Stimulated activated CD4-positive, alpha-beta T cell treated with anti-CD3 and anti-CD28 coated beads, TNF-alpha, amount 100 ng/mL, for 48 hours (primary cell): ENCODE measurements at regions not wholly inside any gene's neighbourhood (a gene's known extent, or its start where the extent isn't known, plus 50 kb on each side); places are given as distances from the start of the nearest gene placed in this dataset.

ENCODE experiments used
- DNase-seq, 3 donors: peaks; one replicate each; pipeline ENCODE4 v3.0.0-alpha.2; 2020; ENCODE audit warnings: low read depth in 3 of 3

DNA sequence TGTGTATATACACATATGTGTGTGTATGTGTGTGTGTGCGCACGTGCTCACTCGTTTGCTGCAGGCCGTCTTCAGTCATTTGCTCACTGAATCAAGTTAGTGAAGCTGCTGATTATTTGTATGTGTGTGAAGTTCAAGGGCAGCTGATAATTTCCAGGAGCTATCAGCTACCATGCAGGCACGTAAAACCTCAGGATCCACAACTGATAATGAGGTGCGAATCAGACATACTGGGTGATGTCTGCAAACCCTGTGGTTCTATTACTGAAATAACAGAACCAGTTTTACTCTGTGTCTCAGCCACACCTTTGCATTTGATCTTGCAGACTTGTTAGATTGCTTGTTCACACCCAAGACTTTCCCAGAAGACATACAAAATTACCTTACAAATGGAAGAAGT lies 257.6 kb downstream of the TAF11L14 start:
- no peak for DNase-seq

GRCh38 chr5:17893026-17893635 lies 258.9 kb downstream of the TAF11L14 start:
- no peak for DNase-seq

- no peak for DNase-seq
These were observed 261.2 kb downstream of the TAF11L14 start for GRCh38 chr5:17895288-17896033.

DNA sequence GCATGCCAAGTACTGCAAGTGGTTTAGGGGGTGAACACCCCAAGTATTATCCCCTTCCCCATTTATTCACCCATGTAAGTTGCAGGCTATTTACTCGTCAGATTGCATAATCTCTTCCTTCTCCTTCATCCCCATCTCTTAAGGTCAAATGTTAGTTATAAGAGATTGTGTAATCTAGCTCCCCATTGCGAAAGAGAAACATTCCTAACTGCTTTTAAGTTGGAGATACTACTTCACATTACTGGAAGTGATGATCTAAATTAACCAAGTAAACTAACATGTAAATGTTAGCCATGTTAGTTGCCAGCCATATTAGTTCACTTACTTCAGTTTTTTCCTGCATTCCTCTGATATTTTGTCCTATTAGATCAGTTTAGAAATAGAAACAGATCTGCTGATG lies 262.3 kb downstream of the TAF11L14 start:
- DNase-seq = no peak

DNA sequence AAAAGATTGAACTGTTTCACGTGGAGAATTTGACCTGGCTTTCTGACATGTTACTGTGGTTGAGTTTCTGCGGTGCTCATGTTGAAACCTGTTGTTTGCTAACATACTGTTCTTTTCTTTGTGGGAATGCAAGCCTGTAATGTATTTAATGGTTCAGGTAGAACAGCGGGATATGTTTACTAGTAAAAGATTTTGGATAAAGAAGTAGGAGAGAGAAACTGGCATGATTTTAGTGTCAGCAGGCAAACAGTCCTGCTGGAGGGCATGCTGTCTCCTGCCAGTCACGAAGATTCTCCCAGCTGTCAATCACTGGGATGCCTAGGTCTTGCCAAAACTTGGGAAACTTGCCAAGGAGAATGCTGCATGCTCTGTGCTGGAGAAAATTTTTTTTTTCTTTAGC lies 263.5 kb downstream of the TAF11L14 start:
- no peak for DNase-seq

- DNase-seq = no peak
These were observed 264.5 kb downstream of the TAF11L14 start for GRCh38 chr5:17898766-17899165.

GRCh38 chr5:17907094-17907493 lies 272.8 kb downstream of the TAF11L14 start:
- DNase-seq = no peak

GRCh38 chr5:17910318-17910717 lies 276.1 kb downstream of the TAF11L14 start:
- DNase-seq = no peak

DNA sequence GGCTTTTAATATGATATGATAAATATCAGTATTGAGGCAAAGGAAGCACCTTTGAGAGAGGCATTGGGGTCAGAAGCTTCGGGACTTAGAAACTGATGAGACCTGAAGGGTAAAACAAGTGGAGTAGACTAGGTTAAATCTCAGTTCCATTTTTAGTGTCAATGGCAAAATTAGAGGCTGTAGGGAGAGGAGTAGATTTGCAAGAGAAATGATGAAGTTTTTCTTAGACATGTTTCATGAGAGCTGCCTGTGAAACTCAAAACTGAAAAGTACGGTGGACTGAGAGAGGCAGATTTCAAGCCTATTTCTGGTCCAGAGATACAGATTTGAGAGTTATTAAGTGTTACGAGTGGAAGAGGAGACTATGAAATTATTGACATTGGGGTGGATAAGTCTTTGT lies 278.5 kb downstream of the TAF11L14 start:
- DNase-seq = no peak

DNA sequence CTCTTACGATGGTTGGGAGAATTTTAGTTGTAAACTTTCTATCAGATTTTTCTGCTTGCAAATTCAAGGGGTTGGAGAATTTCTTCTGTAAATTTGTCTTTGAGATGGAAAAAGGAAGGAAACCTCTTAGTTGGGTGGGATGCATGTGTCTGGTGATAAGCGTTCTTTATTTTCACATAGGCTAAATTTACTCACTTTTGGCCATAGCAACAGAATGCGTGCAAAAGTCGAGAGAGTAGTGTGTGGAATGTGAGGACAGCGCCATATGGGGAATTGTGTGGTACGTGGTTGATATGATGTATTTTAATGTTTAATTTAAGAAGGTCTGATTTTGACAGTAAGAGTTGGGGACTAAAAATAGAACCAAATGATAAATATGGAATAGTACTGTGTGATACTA lies 282.2 kb downstream of the TAF11L14 start:
- DNase-seq = no peak

GRCh38 chr5:17917465-17917864 lies 283.2 kb downstream of the TAF11L14 start:
- no peak for DNase-seq

DNA sequence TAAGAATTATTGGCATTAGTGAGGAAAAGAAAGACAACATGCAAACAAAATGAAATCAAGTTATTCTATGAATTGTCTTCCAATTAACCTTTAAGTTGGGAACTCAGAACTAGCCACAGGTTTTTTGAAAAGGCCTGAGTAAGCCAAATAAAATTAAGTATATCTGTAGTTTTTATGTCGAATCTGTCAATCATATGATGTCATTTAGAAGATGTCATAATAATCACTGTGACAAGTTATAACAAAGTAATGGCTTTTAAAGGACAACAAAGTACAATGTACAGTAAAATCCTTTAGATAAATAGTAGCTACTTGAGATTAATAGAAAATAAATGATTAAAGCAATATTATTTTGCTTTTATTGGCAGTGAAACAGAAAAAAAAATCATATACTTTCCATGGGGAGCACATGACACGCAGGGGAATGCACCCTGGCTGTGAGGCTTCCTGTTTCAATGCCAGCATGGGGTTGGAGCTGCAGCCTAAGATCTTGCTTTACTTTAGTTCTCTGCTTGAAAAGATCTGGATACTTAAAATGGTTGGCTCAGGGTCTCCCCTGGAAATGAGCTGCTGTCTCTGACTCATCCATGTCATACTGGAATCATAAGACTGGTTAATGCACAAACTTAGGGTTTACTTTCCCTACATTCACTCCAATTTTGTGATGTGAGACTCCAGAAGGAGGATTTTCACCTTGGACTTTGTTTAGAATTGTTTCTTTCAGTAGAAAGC lies 284.3 kb downstream of the TAF11L14 start:
- DNase-seq = no peak

GRCh38 chr5:17925276-17925675 lies 291.0 kb downstream of the TAF11L14 start:
- DNase-seq = no peak

DNA sequence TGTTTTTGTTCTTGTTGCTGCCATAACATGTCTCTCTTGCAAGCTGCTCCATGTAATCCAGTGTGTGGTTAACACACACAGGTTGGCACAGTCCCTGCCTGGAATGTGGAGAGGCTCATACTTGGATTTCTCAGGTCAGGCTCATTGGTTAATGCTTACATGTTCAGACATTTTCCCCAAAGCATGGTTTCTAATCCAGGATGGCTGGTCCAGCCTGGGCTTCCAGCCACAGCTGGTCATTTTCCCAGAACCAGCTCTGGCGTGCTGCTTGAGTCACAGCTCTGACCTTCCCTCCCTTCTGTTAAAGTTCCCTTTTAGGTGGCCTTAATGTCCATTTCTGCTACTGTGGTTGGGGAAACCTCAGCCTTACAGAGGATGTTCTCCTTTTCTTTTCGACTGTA lies 294.3 kb downstream of the TAF11L14 start:
- no peak for DNase-seq

- no peak for DNase-seq
These were observed 294.9 kb downstream of the TAF11L14 start for GRCh38 chr5:17929171-17929570.

DNA sequence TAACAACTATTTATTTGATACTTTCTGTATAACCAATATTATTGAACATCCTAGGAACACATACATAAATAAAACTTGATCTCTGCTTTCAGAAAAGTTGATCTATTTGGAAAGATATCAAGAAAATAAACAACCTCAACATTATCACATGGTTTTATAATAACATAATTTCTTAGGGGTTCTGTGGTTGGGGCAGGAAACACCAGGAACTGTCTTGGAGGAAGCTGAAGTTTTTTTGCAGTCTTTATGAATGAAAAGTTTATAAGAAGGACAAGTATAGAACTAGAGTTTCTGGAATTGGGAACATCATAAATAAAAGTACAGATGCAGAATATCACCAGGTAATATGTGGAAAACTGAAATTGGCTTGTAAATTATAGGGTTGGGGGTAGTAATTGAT lies 296.1 kb downstream of the TAF11L14 start:
- DNase-seq = no peak

DNA sequence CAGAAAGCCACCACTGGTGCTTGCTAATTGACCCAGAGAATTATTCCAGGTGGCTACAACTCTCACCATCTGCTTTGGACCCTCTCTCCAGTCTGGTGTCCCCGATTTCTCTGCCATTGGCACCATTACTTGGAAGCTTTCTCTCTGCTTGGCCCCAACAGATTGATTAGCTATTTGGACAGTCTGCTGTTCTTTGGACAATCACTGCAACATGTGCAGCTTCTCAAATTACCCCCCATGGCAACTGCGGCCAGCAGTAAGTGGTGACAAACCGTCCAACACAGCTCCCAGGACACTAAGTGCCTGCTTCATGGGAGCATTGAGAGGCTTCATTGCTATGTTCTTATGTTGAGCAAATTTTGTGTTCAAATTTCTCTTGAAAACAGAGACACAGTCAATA lies 309.8 kb downstream of the TAF11L14 start:
- no peak for DNase-seq

- no peak for DNase-seq
These were observed 312.8 kb downstream of the TAF11L14 start for GRCh38 chr5:17947029-17947428.

- no peak for DNase-seq
These were observed 317.3 kb downstream of the TAF11L14 start for GRCh38 chr5:17951392-17952169.

DNA sequence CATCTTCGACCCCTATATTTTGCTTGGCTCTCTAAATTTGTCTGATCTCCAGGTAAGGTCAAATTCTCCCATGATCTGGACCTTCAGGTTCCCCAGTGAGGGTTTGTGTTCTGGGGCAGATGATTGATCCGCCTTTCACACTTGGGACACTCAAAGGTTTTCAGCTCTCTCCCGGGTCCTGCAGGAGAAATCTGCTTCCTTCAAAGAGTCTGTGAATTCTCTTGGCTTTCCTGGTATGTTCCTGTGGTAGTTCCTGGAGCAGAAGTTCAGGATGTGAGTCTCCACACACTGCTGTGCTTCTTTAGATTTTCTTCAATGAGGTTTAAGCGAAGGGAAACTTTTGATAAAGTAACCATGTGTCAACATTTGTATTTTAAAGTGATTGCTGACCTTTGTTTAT lies 318.0 kb downstream of the TAF11L14 start:
- DNase-seq = no peak

DNA sequence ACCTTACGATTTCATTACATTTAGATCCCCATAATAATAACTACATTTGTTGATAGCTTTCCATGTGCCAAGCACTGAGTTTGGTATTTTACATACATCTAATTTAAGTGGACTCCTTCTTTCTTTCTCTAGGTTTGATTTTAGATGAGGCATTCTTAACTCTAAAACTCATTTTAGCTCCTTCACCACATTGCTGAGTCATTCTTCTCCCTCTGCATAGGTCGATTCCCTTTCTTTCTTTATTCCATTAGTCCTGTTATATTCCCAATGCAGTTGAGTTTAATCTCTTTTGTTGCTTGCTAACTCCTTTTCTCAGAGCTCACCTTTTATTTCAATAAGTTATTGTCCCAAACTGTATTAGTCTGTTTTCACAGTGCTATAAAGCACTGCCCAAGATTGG lies 329.8 kb downstream of the TAF11L14 start:
- DNase-seq = no peak
